ENCODE measurements at regions not wholly inside any gene's neighbourhood (a gene's known extent, or its start where the extent isn't known, plus 50 kb on each side); places are given as distances from the start of the nearest gene placed in this dataset.

- no peak overlapping the region for H3K4me3 ChIP-seq (replicated peaks; ENCODE audit: low read depth, low read length)
- no peak for TF ChIP-seq CTCF (IDR thresholded peaks at IDR 0.05; ENCODE audit: low read depth, low read length, missing control alignments)
- no peak for DNase-seq (ENCODE audit: extremely low read depth, low read depth)
Observed at GRCh38 chr16:51950118-51950780, 596.7 kb downstream of the TOX3 start.

GRCh38 chr16:51949282-51949681 lies 597.7 kb downstream of the TOX3 start:
- no peak for DNase-seq (ENCODE audit: extremely low read depth, low read depth)
- no peak for TF ChIP-seq CTCF (IDR thresholded peaks at IDR 0.05; ENCODE audit: low read depth, low read length, missing control alignments)
- no peak overlapping the region for H3K4me3 ChIP-seq (replicated peaks; ENCODE audit: low read depth, low read length)

- TF ChIP-seq CTCF (IDR thresholded peaks at IDR 0.05; ENCODE audit: low read depth, low read length, missing control alignments) = no peak
- no peak for DNase-seq (ENCODE audit: extremely low read depth, low read depth)
- no peak overlapping the region for H3K4me3 ChIP-seq (replicated peaks; ENCODE audit: low read depth, low read length)
Observed at GRCh38 chr16:51941412-51941811, 605.5 kb downstream of the TOX3 start.

GRCh38 chr16:51940183-51940582 lies 606.8 kb downstream of the TOX3 start:
- no peak overlapping the region for H3K4me3 ChIP-seq (replicated peaks; ENCODE audit: low read depth, low read length)
- DNase-seq (ENCODE audit: extremely low read depth, low read depth) = no peak
- no peak for TF ChIP-seq CTCF (IDR thresholded peaks at IDR 0.05; ENCODE audit: low read depth, low read length, missing control alignments)

- no peak for TF ChIP-seq CTCF (IDR thresholded peaks at IDR 0.05; ENCODE audit: low read depth, low read length, missing control alignments)
- DNase-seq (ENCODE audit: extremely low read depth, low read depth) = no peak
- no peak overlapping the region for H3K4me3 ChIP-seq (replicated peaks; ENCODE audit: low read depth, low read length)
Observed at GRCh38 chr16:51939378-51939871, 607.5 kb downstream of the TOX3 start.

GRCh38 chr16:51938861-51939260 lies 608.1 kb downstream of the TOX3 start:
- TF ChIP-seq CTCF (IDR thresholded peaks at IDR 0.05; ENCODE audit: low read depth, low read length, missing control alignments) = no peak
- no peak for DNase-seq (ENCODE audit: extremely low read depth, low read depth)

GRCh38 chr16:51937771-51938170 lies 609.2 kb downstream of the TOX3 start:
- H3K4me3 ChIP-seq (replicated peaks; ENCODE audit: low read depth, low read length) = no peak overlapping the region
- no peak for DNase-seq (ENCODE audit: extremely low read depth, low read depth)
- TF ChIP-seq CTCF (IDR thresholded peaks at IDR 0.05; ENCODE audit: low read depth, low read length, missing control alignments) = no peak

More at GRCh38 chr16:51938861-51939260, 608.1 kb downstream of the TOX3 start:
- H3K4me3 ChIP-seq (replicated peaks; ENCODE audit: low read depth, low read length) = no peak overlapping the region

Data from HFF-Myc (cell line).